ENCODE measurements at regions not wholly inside any gene's neighbourhood (a gene's known extent, or its start where the extent isn't known, plus 50 kb on each side); places are given as distances from the start of the nearest gene placed in this dataset.

GRCh38 chr7:54260941-54261371, 281.2 kb upstream of the VSTM2A start:
- TF ChIP-seq, protein P1, sequence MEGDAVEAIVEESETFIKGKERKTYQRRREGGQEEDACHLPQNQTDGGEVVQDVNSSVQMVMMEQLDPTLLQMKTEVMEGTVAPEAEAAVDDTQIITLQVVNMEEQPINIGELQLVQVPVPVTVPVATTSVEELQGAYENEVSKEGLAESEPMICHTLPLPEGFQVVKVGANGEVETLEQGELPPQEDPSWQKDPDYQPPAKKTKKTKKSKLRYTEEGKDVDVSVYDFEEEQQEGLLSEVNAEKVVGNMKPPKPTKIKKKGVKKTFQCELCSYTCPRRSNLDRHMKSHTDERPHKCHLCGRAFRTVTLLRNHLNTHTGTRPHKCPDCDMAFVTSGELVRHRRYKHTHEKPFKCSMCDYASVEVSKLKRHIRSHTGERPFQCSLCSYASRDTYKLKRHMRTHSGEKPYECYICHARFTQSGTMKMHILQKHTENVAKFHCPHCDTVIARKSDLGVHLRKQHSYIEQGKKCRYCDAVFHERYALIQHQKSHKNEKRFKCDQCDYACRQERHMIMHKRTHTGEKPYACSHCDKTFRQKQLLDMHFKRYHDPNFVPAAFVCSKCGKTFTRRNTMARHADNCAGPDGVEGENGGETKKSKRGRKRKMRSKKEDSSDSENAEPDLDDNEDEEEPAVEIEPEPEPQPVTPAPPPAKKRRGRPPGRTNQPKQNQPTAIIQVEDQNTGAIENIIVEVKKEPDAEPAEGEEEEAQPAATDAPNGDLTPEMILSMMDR (IDR thresholded peaks at IDR 0.05 in 8 of 11, conservative IDR thresholded peaks at IDR 0.05 in 3 of 11): no peak
- TF ChIP-seq POLR2AphosphoS5 (IDR thresholded peaks at IDR 0.05): no peak
- TF ChIP-seq POLR2A (IDR thresholded peaks at IDR 0.05): no peak

Data from spleen (tissue), 7 donors.